ENCODE measurements at regions not wholly inside any gene's neighbourhood (a gene's known extent, or its start where the extent isn't known, plus 50 kb on each side); places are given as distances from the start of the nearest gene placed in this dataset.

DNA sequence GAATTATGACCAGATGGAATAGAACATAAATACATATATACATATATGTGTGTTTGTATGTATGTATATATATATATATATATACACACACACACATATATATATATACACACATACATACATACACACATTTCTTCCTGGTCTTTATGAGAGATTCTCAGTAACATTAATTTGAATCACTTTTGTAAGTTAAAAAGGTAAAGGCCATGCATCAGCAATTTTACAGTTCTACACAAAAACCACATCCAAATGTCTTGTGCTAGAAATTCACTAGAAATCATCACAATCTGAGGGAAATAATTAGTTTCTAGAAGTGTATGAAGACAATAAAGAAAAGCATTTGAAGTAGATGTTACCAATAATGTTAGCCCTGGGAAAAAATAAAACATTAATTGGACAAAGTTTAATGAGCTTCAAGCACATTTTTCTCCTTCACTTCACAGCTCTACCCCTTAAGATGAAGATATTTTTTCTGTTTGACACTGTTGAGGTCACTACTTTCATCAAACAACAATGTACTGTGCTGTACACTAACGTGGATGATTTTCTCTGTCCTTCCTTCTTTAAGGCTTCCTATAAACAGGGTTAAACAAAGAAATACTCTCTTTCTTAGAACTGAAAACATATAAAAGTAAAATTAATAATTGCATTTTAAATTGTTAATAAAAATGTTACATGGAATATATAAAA is 189.2 kb upstream of the NR4A3 start:
- H3K4me3 ChIP-seq: no peak overlapping the region
- H3K9me3 ChIP-seq: no peaks in the 10 kb centered on the region
- no peaks in the 10 kb centered on the region for H3K4me1 ChIP-seq (ENCODE audit: insufficient read depth)
- WGBS, 3 donors: 42 to 59% (median 46%) methylated on average over 1 of the region's 1 CpG
- no peaks in the 10 kb centered on the region for H3K27me3 ChIP-seq
- intact Hi-C loops (cut with DNase I): no loop called here
- TF ChIP-seq POLR2A (IDR thresholded peaks at IDR 0.05): no peak
- TF ChIP-seq, protein P1, sequence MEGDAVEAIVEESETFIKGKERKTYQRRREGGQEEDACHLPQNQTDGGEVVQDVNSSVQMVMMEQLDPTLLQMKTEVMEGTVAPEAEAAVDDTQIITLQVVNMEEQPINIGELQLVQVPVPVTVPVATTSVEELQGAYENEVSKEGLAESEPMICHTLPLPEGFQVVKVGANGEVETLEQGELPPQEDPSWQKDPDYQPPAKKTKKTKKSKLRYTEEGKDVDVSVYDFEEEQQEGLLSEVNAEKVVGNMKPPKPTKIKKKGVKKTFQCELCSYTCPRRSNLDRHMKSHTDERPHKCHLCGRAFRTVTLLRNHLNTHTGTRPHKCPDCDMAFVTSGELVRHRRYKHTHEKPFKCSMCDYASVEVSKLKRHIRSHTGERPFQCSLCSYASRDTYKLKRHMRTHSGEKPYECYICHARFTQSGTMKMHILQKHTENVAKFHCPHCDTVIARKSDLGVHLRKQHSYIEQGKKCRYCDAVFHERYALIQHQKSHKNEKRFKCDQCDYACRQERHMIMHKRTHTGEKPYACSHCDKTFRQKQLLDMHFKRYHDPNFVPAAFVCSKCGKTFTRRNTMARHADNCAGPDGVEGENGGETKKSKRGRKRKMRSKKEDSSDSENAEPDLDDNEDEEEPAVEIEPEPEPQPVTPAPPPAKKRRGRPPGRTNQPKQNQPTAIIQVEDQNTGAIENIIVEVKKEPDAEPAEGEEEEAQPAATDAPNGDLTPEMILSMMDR (IDR thresholded peaks at IDR 0.05): no peak
- TF ChIP-seq EP300 (IDR thresholded peaks at IDR 0.05): no peak
- no peak overlapping the region for H3K27ac ChIP-seq
- H3K36me3 ChIP-seq: no peaks in the 10 kb centered on the region
- no peak for DNase-seq

DNA sequence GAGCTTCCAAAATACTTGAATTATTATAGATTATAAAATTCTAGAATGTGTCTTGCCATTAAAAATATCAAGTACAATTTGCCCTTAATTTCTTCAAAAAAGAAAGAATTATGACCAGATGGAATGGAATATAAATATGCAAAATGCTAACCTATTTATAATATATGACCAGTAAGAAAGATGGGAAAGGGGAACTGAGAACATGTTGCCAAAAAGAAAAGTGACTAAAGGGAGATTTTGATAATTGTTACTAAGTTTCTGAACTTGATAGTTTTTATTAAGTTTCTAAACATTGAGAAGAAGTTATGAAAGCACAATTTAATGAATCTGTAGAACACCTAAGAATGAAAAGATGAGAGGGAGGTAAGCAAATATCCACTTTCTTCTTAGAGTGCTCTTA is 188.4 kb upstream of the NR4A3 start:
- no peak for TF ChIP-seq POLR2A (IDR thresholded peaks at IDR 0.05)
- TF ChIP-seq, protein P1 (IDR thresholded peaks at IDR 0.05): no peak
- TF ChIP-seq EP300 (IDR thresholded peaks at IDR 0.05): no peak
- DNase-seq: no peak
- Histone ChIP-seq H3K4me1 (ENCODE audit: insufficient read depth) (no peaks in the 10 kb centered on the region), H3K4me3 (no peak overlapping the region), H3K36me3 (no peaks in the 10 kb centered on the region), H3K27me3 (no peaks in the 10 kb centered on the region), H3K9me3 (no peaks in the 10 kb centered on the region), H3K27ac (no peak overlapping the region)
- intact Hi-C loops (cut with DNase I): no loop called here

DNA sequence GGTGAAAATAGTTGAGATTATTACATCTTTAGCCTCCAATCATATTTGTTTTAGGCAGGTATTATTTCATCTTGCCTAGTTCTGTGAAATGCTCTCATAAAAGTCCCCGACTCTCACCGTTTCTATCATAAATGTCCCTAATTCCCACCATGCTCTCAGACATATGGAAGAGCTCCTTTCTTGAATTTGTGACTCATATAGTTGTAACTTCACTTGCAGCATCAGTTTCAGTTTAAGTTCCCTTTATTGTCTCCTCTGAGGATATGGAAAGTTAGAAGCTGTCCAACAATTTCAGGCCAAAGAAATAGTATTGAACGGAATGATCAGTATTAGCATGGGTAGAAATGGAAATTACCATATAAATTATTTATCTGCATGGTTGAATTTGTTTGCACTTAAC is 187.5 kb upstream of the NR4A3 start:
- 84 to 87% (median 86%) methylated on average over 3 of the region's 3 CpGs for WGBS, 3 donors
- intact Hi-C loops (cut with DNase I): no loop called here

DNA sequence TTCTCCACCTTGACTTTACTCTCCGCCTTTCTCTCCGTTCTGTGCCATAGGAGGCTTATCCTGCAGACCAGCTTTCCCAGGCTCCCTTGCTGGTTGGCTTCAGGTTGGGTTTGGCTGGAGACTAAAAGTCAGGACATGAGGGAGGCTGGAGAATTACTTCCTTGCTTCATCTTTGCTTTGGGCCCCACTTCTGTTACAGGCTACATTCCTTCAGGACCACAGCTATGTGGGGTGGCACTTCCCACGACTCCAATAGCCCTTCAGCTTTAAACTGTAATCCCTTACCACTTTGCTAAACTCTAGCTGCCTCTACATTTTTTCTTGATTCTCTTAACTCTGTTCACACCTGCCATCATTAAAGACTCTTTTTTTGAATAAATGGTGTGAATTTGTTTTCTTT is 186.7 kb upstream of the NR4A3 start:
- H3K4me1 ChIP-seq (ENCODE audit: insufficient read depth): no peaks in the 10 kb centered on the region
- no peaks in the 10 kb centered on the region for H3K9me3 ChIP-seq
- 76 to 84% (median 80%) methylated on average over 3 of the region's 3 CpGs for WGBS, 3 donors
- H3K36me3 ChIP-seq: no peaks in the 10 kb centered on the region
- DNase-seq: no peak
- intact Hi-C loops (cut with DNase I): no loop called here
- H3K27ac ChIP-seq: no peak overlapping the region
- TF ChIP-seq EP300 (IDR thresholded peaks at IDR 0.05): no peak
- TF ChIP-seq POLR2A (IDR thresholded peaks at IDR 0.05): no peak
- TF ChIP-seq, protein P1 (IDR thresholded peaks at IDR 0.05): no peak
- H3K4me3 ChIP-seq: no peak overlapping the region
- no peaks in the 10 kb centered on the region for H3K27me3 ChIP-seq

More for the DNA sequence above, 187.5 kb upstream of the NR4A3 start:
- DNase-seq: no peak
- H3K9me3 ChIP-seq: no peaks in the 10 kb centered on the region
- H3K27me3 ChIP-seq: no peaks in the 10 kb centered on the region
- no peaks in the 10 kb centered on the region for H3K36me3 ChIP-seq
- H3K4me1 ChIP-seq (ENCODE audit: insufficient read depth): no peaks in the 10 kb centered on the region
- H3K4me3 ChIP-seq: no peak overlapping the region
- TF ChIP-seq POLR2A (IDR thresholded peaks at IDR 0.05) (no peak), EP300 (IDR thresholded peaks at IDR 0.05) (no peak)
- TF ChIP-seq, protein P1 (IDR thresholded peaks at IDR 0.05): no peak
- H3K27ac ChIP-seq: no peak overlapping the region
